ENCODE measurements at regions not wholly inside any gene's neighbourhood (a gene's known extent, or its start where the extent isn't known, plus 50 kb on each side); places are given as distances from the start of the nearest gene placed in this dataset.

DNA sequence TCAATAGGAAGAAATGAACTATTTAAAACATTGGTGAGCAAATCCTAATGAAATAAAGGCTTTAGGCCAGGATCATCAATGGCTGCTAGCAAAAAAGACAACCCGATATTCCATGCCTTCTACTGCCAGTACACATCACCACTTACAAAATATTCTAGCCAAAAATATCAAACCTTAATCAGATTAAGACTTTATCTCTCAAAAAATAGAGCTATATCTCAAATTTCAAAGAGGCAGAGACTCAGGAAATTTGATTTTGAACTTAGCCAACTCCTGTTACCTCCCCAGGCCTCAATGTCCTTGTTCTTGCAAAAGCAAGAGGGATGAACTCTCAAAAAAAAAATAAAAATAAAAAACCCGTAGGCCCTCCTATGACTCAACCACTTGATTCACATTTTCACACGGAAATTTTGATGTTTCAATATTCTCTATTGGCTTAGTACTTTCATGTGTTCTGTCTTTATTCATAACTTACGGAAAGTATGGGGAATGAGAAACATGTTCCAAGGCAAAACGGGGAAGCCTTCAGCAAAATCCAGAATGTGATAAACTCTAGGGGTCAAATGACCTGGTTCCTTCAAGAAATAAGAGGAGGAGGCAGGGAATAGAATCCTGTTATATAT, 273.3 kb upstream of the ZPLD1 start:
- DNase-seq, result no peak

DNA sequence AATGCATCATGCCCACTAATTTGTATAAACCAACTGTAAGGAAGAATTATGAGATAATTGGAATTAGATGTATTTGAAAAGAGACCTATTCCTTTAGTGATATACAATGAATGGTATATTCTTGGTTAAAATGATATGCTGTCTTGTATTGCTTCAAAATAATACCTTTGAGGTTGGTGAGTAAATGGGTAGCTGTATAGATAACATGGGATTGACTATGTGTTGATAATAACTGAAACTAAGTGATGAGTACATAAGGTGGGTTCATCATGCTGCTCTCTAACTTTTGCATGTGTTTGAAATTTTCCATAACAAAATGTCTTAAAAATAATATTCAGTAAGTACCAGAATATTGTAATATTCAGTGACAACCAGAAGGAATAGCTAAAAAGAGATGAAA, 272.6 kb upstream of the ZPLD1 start:
- no peak for DNase-seq

- peak; percentile 4 for DNase-seq
These were observed 271.6 kb upstream of the ZPLD1 start for GRCh38 chr3:102163039-102163817.

DNA sequence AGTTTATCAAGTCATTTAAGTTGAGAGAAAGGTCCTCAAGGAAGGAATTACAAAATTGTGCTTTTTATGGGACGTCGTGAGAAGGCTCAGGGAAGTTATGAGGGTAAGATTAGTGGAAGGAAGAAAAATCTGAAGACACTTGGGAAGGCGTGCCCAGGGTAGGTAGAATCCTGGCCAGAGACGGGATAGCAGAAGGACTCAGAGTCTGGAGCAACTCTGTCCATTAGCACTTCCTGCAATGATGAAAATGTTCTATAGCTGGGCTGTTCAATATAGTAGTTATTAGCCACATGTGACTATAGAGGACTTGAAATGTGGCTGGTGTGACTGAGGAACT, 271.0 kb upstream of the ZPLD1 start:
- no peak for DNase-seq

GRCh38 chr3:102165367-102165766, 269.4 kb upstream of the ZPLD1 start:
- DNase-seq, result no peak

GRCh38 chr3:102169915-102170479, 264.8 kb upstream of the ZPLD1 start:
- no peak for DNase-seq

- no peak for DNase-seq
These were observed 264.3 kb upstream of the ZPLD1 start for GRCh38 chr3:102170545-102170944.

DNA sequence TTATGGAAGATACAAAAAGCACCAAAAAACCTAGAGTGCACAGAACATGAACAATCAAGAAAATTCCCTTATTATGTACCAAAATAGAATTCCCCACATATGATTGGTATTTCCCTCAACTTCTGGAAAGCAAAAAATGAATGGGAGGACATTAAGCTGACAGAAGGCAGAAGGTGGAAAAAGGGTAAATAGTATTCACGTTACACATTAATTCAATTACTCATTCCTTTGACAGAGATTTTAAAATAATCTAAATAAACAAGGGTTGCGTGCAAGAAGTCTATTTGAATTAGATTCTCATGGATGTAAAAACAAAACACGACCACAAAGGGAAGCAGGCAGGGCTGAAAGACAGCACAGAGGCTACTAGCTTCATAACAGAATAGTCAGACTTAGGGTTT, 260.5 kb upstream of the ZPLD1 start:
- no peak for DNase-seq

DNA sequence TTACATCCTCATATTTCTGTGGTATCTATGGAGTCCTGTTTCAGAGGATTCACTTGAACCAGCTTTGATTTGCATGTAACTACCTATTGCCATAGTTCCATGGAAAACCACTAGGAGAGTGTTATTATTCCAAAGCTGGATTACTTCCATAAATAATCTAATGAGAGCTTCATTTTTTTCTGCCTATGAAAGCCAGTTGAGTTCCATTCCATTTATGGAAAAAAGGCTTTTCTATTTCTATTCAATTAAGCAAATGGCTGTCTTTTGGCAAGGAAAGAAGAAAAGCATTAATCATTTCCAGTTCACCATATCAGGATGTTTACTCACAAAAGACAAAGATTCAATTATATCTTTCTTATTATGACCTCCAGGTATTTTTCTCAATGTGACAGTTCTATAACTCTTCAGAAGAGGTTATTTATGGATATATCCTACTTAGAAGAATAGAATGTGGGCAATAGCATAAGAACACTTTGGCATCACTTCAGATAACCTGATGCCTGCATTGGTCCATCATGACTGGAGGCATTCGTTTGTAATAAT, 259.9 kb upstream of the ZPLD1 start:
- DNase-seq, result no peak

DNA sequence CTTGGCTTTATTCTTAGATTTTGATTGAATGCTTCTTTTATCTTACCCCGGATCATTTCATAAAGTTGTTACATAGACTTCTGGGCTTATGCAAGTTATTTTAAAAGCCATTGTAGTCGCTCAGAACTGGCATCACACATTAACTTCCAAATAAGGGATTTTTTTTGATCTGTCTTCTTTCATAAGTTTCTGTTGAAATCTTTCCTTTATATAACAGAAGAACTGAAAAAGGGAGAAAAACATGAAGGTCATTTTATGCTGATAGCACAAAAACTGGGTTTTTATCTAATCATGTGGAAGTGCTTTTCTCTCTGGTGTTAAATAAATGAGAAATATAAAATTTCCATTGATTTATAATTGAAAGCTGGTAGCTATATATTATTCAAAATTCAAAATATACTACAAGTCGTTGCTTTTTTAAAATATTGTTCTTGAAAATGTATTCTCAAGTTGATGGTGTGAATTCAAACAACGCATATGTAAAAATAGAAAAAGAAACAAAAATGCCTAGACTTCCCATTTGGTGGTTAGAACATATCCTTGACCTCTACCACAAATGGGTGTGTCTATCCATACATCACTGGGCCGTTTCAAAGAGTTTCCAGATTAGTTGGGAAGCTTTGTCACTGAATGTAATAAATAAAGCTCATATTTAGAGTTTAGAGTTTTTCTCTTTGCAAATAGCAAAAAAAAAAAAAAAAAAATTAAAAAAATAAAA, 258.3 kb upstream of the ZPLD1 start:
- no peak for DNase-seq

- no peak for DNase-seq
These were observed 257.6 kb upstream of the ZPLD1 start for GRCh38 chr3:102177075-102177755.

DNA sequence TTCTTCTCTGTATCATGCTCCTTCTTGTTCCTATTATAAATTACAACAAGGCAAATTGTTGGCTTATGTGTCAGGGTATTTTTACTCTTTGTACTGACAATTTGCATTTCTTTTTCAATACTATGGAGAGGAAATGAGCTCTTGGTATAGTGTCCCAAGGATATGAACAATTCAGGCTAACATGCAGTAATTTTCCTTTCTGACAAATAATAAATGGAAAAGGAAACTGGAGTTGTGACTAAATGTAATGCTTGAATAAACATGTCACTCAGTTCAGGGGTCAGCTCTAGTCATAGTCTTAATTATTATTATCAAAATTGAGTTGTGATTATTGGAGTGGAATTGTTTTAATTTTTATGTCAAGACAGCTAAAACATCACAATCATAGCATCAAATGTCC, 256.0 kb upstream of the ZPLD1 start:
- no peak for DNase-seq

DNA sequence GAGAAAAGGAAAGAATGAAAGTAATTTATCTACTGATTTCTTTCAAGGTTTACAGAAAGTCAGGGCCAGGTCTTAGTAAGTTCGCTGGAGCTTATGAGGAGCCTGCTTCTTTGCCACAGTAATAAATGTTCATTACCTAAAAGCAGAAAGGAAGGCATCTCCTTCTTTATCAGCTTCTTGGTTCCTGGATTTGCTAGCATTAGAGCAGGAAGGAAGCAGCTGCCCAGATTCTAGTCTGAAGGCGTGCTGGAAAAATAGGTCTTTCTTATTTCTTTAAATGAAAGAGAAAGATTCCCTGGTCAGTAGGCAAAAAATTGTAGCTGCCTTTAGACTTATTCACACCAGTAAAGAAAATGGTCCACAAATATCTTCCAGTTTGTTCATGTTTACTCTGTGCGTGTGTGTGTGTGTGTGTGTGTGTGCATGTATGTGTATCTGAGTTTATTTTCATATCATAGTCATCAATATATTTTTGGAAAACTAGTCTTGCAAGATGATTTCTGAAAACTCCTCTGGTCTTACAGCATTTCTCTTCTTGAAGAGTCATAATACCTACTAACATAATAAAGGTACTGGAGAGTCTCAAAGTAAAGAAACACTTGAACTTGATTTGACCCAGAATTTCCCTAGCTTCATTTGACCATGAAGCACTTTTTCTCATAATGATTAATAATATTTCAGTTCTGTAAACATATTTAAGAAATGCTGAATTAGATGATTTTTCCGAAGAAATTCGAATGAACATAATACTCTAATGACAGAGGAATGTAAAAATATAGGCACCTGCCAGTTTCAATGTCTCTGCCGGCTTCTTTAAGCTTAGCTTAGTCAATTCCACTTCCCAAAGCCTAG, 255.3 kb upstream of the ZPLD1 start:
- DNase-seq, result no peak

- no peak for DNase-seq
These were observed 254.4 kb upstream of the ZPLD1 start for GRCh38 chr3:102180280-102180931.

GRCh38 chr3:102181175-102181920, 253.5 kb upstream of the ZPLD1 start:
- no peak for DNase-seq

DNA sequence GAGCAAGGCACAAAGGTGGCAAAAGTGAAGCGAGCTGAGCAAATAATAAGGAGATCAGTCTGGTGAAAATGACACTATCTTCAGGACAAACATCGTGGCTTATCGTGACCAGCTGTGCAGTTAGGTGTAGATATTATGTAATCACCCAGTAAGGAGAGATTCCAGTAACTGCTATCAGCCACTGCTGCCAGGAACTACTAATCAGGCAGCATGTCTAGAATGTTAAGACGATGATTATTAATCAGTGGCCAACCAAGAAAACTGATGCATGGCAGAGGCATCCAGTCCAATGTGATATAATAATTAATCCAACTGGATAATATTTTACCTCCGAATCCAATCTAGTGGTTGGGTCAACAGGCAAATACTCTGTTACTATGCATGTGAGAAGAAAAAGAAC, 252.7 kb upstream of the ZPLD1 start:
- no peak for DNase-seq

GRCh38 chr3:102183186-102183585, 251.6 kb upstream of the ZPLD1 start:
- no peak for DNase-seq

DNA sequence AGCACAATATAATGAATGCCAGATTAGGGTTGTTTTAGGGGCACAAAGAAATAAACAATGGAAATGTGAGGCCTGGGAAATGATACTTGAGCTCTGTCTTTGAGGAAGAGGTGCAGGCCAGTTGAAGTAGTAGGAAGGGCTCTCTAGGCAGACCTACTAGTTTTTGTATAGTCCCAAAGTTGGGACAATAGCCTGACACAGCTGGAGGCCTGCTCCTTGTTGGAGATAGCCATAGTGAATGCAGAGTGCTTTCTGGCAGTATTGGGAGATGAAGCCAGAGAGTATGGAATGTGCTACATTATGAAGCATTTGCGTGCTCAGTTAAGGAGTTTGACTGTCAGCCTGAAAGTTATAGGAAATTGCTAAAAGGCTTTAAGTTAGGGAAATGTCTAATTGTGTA, 251.2 kb upstream of the ZPLD1 start:
- DNase-seq, result no peak

- DNase-seq, result no peak
These were observed 245.3 kb upstream of the ZPLD1 start for GRCh38 chr3:102189541-102189940.

- no peak for DNase-seq
These were observed 244.7 kb upstream of the ZPLD1 start for GRCh38 chr3:102189956-102190723.

Measured in NCI-H1436 treated with DMSO at 0.1 percent for 48 hours (cell line).